H1 (cell line): ENCODE measurements at regions not wholly inside any gene's neighbourhood (a gene's known extent, or its start where the extent isn't known, plus 50 kb on each side); places are given as distances from the start of the nearest gene placed in this dataset.

ENCODE experiments used
- CTCF ChIA-PET: fragments of 300-600 bp; sonication (Branson Sonifier 250); formaldehyde crosslinking; loops from one replicate; lab custom pipeline; 2021; ENCODE audit not compliant: partially characterized antibody; lab: Charles Lee
- POLR2A ChIA-PET: fragments of 300-600 bp; sonication (Branson Sonifier 250); formaldehyde crosslinking; loops from one replicate; lab custom pipeline; 2021; ENCODE audit warnings: inconsistent platforms; ENCODE audit not compliant: partially characterized antibody; lab: Charles Lee
- DNase-seq, 2 experiments: peaks; one replicate each; pipeline versions ENCODE4 v3.0.0 to v3.0.0-alpha.2; 2010 to 2022; ENCODE audit warnings: low spot score in 2 of 2, low read depth in 1 of 2, mixed read lengths in 1 of 2
- FAIRE-seq: peaks from 2 replicates; lab custom pipeline; 2011; peaks lifted over from hg19 to GRCh38; lab: Jason Lieb, UNC
- H2AFZ ChIP-seq: 2 replicates; pipeline ENCODE4 v1.8.1; 2012; ENCODE audit warnings: low read length, inconsistent platforms
- H2AK5ac ChIP-seq: 2 replicates; pipeline ENCODE4 v1.6.1; 2013; ENCODE audit warnings: low read depth, low read length
- H2BK120ac ChIP-seq: replicated peaks from 2 replicates; pipeline ENCODE3; 2013; ENCODE audit warnings: low read depth, low read length, inconsistent platforms
- H2BK12ac ChIP-seq: 2 replicates; pipeline ENCODE4 v1.6.1; 2013; ENCODE audit warnings: low read depth, low read length
- H2BK15ac ChIP-seq: 2 replicates; pipeline ENCODE4 v1.6.1; 2013; ENCODE audit warnings: low read length
- H2BK20ac ChIP-seq: 2 replicates; pipeline ENCODE4 v1.6.1; 2013; ENCODE audit warnings: low read length
- H2BK5ac ChIP-seq: 2 replicates; pipeline ENCODE4 v1.6.1; 2013; ENCODE audit warnings: low read depth, low read length
- H3K14ac ChIP-seq: 2 replicates; pipeline ENCODE4 v1.6.1; 2013; ENCODE audit warnings: inconsistent platforms; ENCODE audit not compliant: insufficient read length
- H3K18ac ChIP-seq: 2 replicates; pipeline ENCODE4 v1.6.1; 2013; ENCODE audit warnings: low read length; ENCODE audit errors: extremely low read depth
- H3K23ac ChIP-seq: 2 replicates; pipeline ENCODE4 v1.6.1; 2013; ENCODE audit warnings: inconsistent platforms; ENCODE audit not compliant: insufficient read length
- H3K23me2 ChIP-seq: 2 replicates; pipeline ENCODE4 v1.6.1; 2013; ENCODE audit warnings: low read depth, low read length
- H3K27ac ChIP-seq: 2 replicates; pipeline ENCODE4 v1.6.1; 2011; ENCODE audit warnings: low read depth, low read length, inconsistent platforms
- H3K27me3 ChIP-seq, 4 experiments: replicated peaks in 1 of 4; 1 replicate in 1 of 4; 2 replicates in 3 of 4; pipeline versions ENCODE4 v1.6.1 to v1.8.1; 2011 to 2013; ENCODE audit warnings: low read length in 3 of 4, mild to moderate bottlenecking in 3 of 4, inconsistent platforms in 2 of 4, mixed read lengths in 2 of 4, moderate library complexity in 1 of 4; ENCODE audit not compliant: control insufficient read depth in 3 of 4, insufficient read depth in 3 of 4; ENCODE audit errors: extremely low read depth in 1 of 4
- H3K36me3 ChIP-seq, 4 experiments: 2 replicates each; pipeline versions ENCODE4 v1.6.1 to v1.8.1; 2011 to 2013; ENCODE audit warnings: mild to moderate bottlenecking in 4 of 4, low read length in 3 of 4, moderate library complexity in 2 of 4, control low read depth in 1 of 4, inconsistent platforms in 1 of 4; ENCODE audit not compliant: insufficient read depth in 4 of 4, control insufficient read depth in 2 of 4
- H3K4ac ChIP-seq: replicated peaks from 2 replicates; pipeline ENCODE3; 2013; ENCODE audit warnings: low read length, low read depth, mixed read lengths, inconsistent platforms; ENCODE audit not compliant: insufficient read length
- H3K4me1 ChIP-seq, 4 experiments: replicated peaks in 1 of 4; 1 replicate in 1 of 4; 2 replicates in 3 of 4; pipeline versions ENCODE4 v1.6.1 to v1.8.1; 2011 to 2013; ENCODE audit warnings: low read length in 3 of 4, inconsistent platforms in 2 of 4, mixed read lengths in 1 of 4; ENCODE audit not compliant: insufficient read depth in 4 of 4, control insufficient read depth in 3 of 4
- H3K4me2 ChIP-seq, 2 experiments: 2 replicates each; pipeline versions ENCODE4 v1.6.1 to v1.8.1; 2011 to 2013; ENCODE audit warnings: low read depth in 2 of 2, low read length in 2 of 2, control low read depth in 1 of 2, inconsistent platforms in 1 of 2, mild to moderate bottlenecking in 1 of 2; ENCODE audit not compliant: insufficient read depth in 1 of 2
- H3K4me3 ChIP-seq, 4 experiments: fragments of 200-600, 300-600 bp in 1 of 4; sonication (generic), shearing (Covaris generic), sonication (Bioruptor Twin) in 1 of 4; 2 replicates each; pipeline versions ENCODE4 v1.5.1 to v1.8.1; 2011 to 2016; ENCODE audit warnings: low read length in 4 of 4, low read depth in 3 of 4, control low read depth in 2 of 4, inconsistent platforms in 2 of 4, mild to moderate bottlenecking in 2 of 4, mixed read lengths in 1 of 4, moderate library complexity in 1 of 4; ENCODE audit not compliant: insufficient read depth in 2 of 4; ENCODE audit errors: extremely low read depth in 1 of 4
- H3K56ac ChIP-seq: replicated peaks from 2 replicates; pipeline ENCODE3; 2013; ENCODE audit warnings: low read depth, mild to moderate bottlenecking, mixed read lengths, low read length, inconsistent platforms; ENCODE audit not compliant: insufficient read length
- H3K79me1 ChIP-seq: 2 replicates; pipeline ENCODE4 v1.6.1; 2013; ENCODE audit warnings: low read depth, low read length, control low read depth
- H3K79me2 ChIP-seq, 2 experiments: 2 replicates each; pipeline versions ENCODE4 v1.6.1 to v1.8.1; 2012 to 2013; ENCODE audit warnings: low read length in 2 of 2, mild to moderate bottlenecking in 2 of 2, inconsistent platforms in 1 of 2; ENCODE audit not compliant: insufficient read depth in 2 of 2, control insufficient read depth in 1 of 2
- H3K9ac ChIP-seq, 4 experiments: replicated peaks in 1 of 4; 1 replicate in 1 of 4; 2 replicates in 3 of 4; pipeline versions ENCODE4 v1.6.1 to v1.8.1; 2011 to 2013; ENCODE audit warnings: low read depth in 3 of 4, low read length in 3 of 4, control low read depth in 2 of 4, mild to moderate bottlenecking in 2 of 4, moderate library complexity in 2 of 4, inconsistent platforms in 1 of 4; ENCODE audit errors: extremely low read depth in 1 of 4
- H3K9me3 ChIP-seq, 2 experiments: 2 replicates each; pipeline versions ENCODE4 v1.6.1 to v1.8.1; 2012 to 2013; ENCODE audit warnings: mild to moderate bottlenecking in 2 of 2, moderate library complexity in 2 of 2, control low read depth in 1 of 2, inconsistent platforms in 1 of 2, low read depth in 1 of 2, low read length in 1 of 2, mixed read lengths in 1 of 2; ENCODE audit not compliant: insufficient read depth in 2 of 2
- H4K20me1 ChIP-seq, 2 experiments: replicated peaks in 1 of 2; 2 replicates each; pipeline versions ENCODE3 to v1.8.1; 2011 to 2013; ENCODE audit warnings: inconsistent platforms in 2 of 2, low read length in 2 of 2, mild to moderate bottlenecking in 1 of 2; ENCODE audit not compliant: insufficient read depth in 2 of 2, control insufficient read depth in 1 of 2
- H4K5ac ChIP-seq: 2 replicates; pipeline ENCODE4 v1.6.1; 2013; ENCODE audit warnings: low read length, low read depth, mixed read lengths, inconsistent platforms; ENCODE audit not compliant: insufficient read length
- H4K8ac ChIP-seq: 2 replicates; pipeline ENCODE4 v1.8.0; 2013; ENCODE audit warnings: mild to moderate bottlenecking, moderate library complexity, low read length, inconsistent platforms; ENCODE audit not compliant: insufficient read depth; ENCODE audit errors: extremely low read depth
- H4K91ac ChIP-seq: replicated peaks from 2 replicates; pipeline ENCODE3; 2013; ENCODE audit warnings: low read length, mixed read lengths, inconsistent platforms; ENCODE audit not compliant: insufficient read length
- POU5F1 ChIP-seq: IDR thresholded peaks from 2 replicates; pipeline ENCODE4 v1.6.1; 2011; ENCODE audit warnings: low read depth, mild to moderate bottlenecking, low read length, moderate library complexity
- WGBS, 2 experiments: shearing (Covaris generic) in 1 of 2; methylation state at CpG; one replicate each; pipeline versions ENCODE4 v1.1.6 to v1.1.7; 2013 to 2015; ENCODE audit warnings: low lambda C conversion rate in 2 of 2, mixed read lengths in 2 of 2, inconsistent platforms in 1 of 2, low coverage in 1 of 2, missing lambda C conversion rate in 1 of 2; ENCODE audit not compliant: insufficient replicate concordance in 2 of 2, insufficient coverage in 1 of 2, insufficient read length in 1 of 2; ENCODE audit errors: extremely low coverage in 1 of 2, missing lambda C conversion rate in 1 of 2; 5-methylcytosine and 5-hydroxymethylcytosine counted together

- no peak overlapping the region for H2BK120ac ChIP-seq
- no peak overlapping the region for H3K14ac ChIP-seq
- no peak overlapping the region for H3K4me3 ChIP-seq
- no peak overlapping the region for H3K56ac ChIP-seq
- FAIRE-seq: no peak
- H2BK5ac ChIP-seq: no peak overlapping the region
- no peak for DNase-seq
- no peak overlapping the region for H4K5ac ChIP-seq
- no peak overlapping the region for H4K91ac ChIP-seq
- H3K4ac ChIP-seq: no peak overlapping the region
- H3K36me3 ChIP-seq: no peaks in the 10 kb centered on the region
- no peak overlapping the region for H3K23ac ChIP-seq
- POLR2A ChIA-PET: no interaction called here
- H3K4me2 ChIP-seq: no peak overlapping the region
- no peaks in the 10 kb centered on the region for H3K27me3 ChIP-seq
- H2AK5ac ChIP-seq: no peak overlapping the region
- no peak overlapping the region for H2BK20ac ChIP-seq
- H4K20me1 ChIP-seq: peaks cover 0 to 1% of the 10 kb centered on the region in 2 experiments
- H4K8ac ChIP-seq: no peak overlapping the region
- CTCF ChIA-PET: no interaction called here
- 98% methylated on average over 3 of the region's 3 CpGs; no CpG with 5 or more reads in 1 of the 2 experiments for WGBS, 2 experiments
- H3K9ac ChIP-seq: no peak overlapping the region
- no peaks in the 10 kb centered on the region for H3K79me1 ChIP-seq
- no peaks in the 10 kb centered on the region for H3K23me2 ChIP-seq
- no peak overlapping the region for H3K18ac ChIP-seq
- no peak overlapping the region for H3K27ac ChIP-seq
- no peak overlapping the region for H2AFZ ChIP-seq
- H2BK12ac ChIP-seq: no peak overlapping the region
- no peaks in the 10 kb centered on the region for H3K79me2 ChIP-seq
- no peak overlapping the region for H2BK15ac ChIP-seq
- H3K9me3 ChIP-seq: no peaks in the 10 kb centered on the region
- H3K4me1 ChIP-seq: no peaks in the 10 kb centered on the region
- no peak for TF ChIP-seq POU5F1
Measured at GRCh38 chr6:21300439-21300838, 293.1 kb upstream of the SOX4 start.
